ENCODE measurements at regions not wholly inside any gene's neighbourhood (a gene's known extent, or its start where the extent isn't known, plus 50 kb on each side); places are given as distances from the start of the nearest gene placed in this dataset.

GRCh38 chr9:89234205-89235067 is 55.8 kb upstream of the SHC3 start:
- DNase-seq (ENCODE audit: low read depth): peak; percentile 10

DNA sequence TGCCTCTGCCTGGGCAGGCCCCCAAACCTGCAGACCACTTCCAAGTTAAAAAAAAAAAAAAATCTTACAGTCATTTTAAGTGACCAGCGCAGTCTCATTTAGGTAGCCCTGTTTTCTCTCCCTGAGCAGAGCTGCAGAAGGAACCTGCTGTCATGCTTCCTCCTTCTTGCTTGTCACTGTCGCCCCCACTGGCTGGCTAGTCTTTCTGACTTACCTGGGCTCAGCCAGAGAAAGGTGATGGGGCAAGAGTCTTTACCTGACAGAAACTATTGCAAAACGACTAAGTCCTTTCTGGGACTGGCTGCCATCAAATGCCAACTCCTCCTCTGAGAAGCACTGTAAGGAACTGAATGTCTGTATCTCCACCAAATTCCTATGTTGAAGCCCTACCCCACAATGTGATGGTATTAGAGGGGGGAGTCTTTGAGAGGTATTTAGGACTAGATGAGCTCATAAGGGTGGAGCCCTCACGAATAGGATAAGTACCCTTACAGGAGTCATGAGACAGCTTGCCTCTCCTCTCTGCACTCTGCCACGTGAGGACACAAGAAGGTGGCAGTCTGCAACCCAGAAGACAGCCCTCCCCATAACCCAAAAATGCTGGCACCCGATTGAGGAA is 58.4 kb upstream of the SHC3 start:
- DNase-seq (ENCODE audit: low read depth): no peak

DNA sequence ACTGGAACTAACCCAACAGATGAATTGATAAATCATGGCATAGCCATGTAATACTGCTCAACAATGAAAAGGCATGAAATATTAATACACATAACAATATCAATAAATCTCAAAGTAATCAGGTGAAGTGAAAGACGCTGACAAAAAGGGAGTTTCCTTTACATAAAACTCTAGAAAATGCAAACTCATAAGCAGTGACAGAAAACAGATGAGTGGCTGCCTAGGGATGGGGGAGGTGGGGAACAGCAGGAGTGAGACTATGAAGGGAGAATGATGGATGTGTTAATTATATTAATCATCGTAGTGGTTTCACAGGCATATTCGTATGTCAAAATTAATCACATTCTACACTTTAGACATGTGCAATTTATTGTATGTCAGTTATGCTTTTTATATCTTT is 59.8 kb upstream of the SHC3 start:
- DNase-seq (ENCODE audit: low read depth): no peak

GRCh38 chr9:89243296-89244061 is 64.9 kb upstream of the SHC3 start:
- DNase-seq (ENCODE audit: low read depth): no peak

DNA sequence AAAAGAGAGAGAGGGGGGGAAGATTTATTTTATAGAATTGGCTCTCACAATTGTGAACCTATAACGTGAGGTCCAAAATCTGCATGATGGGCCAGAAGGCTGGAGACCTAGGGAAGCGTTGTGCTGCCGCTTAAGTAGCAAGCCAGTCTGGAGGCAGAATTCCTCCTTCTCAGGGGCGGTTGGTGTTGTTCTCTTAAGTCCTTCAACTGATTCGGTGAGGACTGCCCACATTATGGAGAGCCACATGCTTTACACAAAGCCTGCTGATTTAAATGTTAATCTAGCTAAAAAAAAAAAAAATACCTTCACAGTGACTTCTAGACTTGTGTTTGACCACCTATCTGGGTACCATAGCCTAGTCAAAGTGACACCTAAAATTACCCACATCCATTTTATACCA is 64.2 kb upstream of the CKS2 start:
- no peak for DNase-seq (ENCODE audit: low read depth)

- no peak for DNase-seq (ENCODE audit: low read depth)
Observed at GRCh38 chr9:89247431-89248353, 63.3 kb upstream of the CKS2 start.

DNA sequence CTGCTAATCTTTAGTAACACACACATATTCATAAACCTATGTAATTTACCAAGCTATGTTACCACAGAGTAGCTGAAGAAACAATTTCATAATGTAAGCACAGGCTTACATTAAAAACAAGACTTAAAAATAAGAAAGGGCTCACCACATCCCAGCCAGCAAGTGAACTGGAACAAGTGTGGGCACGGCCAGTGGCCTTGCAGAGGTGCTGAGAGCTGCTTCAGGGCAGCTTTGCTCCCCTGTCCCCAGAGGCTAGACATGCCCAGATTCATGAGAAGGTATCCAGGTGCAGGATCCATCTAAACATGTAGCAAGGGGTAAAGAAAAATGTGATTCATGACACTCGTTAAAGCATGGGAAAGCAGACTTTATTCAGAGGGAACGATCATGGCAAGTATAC is 62.0 kb upstream of the CKS2 start:
- DNase-seq (ENCODE audit: low read depth): no peak

DNA sequence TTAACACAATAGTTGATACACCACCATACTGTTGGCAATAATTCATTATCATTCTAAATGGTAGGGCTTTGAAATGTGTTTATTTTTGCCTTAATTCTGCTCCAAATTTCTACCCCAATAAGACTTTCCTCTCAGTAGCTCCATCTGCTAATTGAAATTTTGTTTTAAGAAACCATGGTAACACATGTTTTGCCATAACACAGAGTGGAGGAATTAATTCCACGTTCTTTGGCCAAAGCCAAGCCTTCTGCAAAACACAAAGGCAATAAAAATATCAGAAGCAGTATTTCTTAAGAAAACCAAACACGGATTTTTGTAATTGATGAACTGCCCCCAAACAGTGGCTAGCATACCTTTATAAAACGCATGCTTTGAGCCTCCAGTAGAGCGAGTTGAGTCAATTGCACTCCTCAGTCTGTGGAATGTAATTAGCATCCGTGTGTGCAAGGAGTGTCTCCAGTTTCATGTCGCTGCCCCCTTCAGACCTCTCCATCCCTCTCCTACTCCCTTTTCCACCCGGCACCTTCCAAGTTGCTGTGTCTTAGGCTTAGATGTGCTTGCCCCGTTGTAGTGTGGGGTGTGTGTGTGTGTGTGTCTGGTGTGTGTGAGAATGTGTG is 58.2 kb upstream of the CKS2 start:
- no peak for DNase-seq (ENCODE audit: low read depth)

GRCh38 chr9:89254058-89254772 is 56.8 kb upstream of the CKS2 start:
- no peak for DNase-seq (ENCODE audit: low read depth)

- DNase-seq (ENCODE audit: low read depth): no peak
Observed at GRCh38 chr9:89254773-89255125, 56.2 kb upstream of the CKS2 start.

GRCh38 chr9:89256225-89256624 is 54.8 kb upstream of the CKS2 start:
- no peak for DNase-seq (ENCODE audit: low read depth)

DNA sequence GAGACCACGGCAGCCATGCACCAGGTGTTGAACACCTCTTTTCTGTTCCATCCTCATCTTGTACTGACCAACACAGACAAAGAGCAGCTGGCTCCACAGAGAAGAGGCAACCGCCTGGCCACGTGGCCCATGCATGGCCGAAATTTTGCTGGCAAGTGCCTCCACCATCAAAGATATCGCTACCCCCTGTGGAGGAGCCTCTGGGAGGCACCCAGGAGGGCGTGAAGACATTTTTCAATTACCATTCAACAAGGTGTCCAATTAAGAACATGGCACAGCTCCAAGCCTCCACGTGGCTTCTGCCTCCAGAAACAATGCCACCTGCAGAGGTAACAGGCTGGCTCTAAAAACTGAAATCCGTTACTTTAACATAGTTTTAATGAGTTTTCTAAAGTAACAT is 54.4 kb upstream of the CKS2 start:
- DNase-seq (ENCODE audit: low read depth): no peak

GRCh38 chr9:89260525-89260924 is 50.5 kb upstream of the CKS2 start:
- DNase-seq (ENCODE audit: low read depth): no peak

Data from stimulated activated CD8-positive, alpha-beta memory T cell treated with anti-CD3 and anti-CD28 coated beads, Interleukin-15, amount 100 ng/mL, for 24 hours (primary cell).